DMS79 (cell line): ENCODE measurements at regions not wholly inside any gene's neighbourhood (a gene's known extent, or its start where the extent isn't known, plus 50 kb on each side); places are given as distances from the start of the nearest gene placed in this dataset.
A peak's percentile ranks its signal among the peaks of the same experiment; 100 is the strongest.
"Not testable (repeated sequence)": the region's sequence is repeated elsewhere in the genome, so short reads cannot be mapped to it uniquely, and the experiment has no call there.

ENCODE experiments used
- DNase-seq: peaks from one replicate; lab custom pipeline; 2025; lab: John Stamatoyannopoulos, UW

DNA sequence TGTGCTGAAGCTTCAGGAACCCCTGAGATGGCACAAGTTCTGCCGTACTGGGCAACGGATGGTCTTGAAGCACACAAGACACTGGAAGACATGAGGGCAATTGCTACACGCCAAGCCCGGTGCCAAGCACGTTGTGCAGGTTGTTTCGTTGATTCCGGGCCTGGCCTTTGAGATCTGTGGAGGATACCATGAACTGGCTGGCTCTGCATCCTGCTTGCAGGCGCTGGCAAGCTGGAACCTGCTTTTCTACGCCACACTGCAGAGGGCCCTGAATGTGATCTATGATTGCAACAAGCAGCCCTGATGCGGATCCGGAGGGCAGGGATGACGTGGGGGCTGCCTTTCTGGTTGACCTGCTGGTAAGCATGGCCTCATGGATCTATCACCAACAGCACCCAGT is 262.5 kb upstream of the ATP10A start:
- DNase-seq = no peak

DNA sequence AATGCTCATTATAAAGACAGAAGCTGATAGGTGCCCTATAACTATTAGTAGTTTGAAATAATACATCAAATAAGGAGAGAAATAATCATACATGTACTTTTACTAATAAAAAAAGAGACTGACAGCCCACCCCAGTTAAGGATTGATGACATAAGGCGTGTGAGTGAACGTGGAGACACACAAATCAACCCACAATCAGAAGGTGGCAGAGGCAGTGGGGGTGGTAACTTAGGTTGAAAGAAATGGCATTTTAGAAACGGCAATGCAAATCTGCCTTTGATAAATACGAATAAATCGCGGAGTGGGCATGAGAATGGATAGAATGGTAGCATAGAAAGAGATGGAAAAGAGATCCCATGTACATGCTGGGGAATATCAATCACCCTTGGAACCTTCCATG is 256.2 kb upstream of the ATP10A start:
- DNase-seq = no peak

GRCh38 chr15:26115229-26115943 is 252.3 kb upstream of the ATP10A start:
- DNase-seq = no peak

- DNase-seq = not testable (repeated sequence)
Measured at GRCh38 chr15:26114128-26114527, 251.0 kb upstream of the ATP10A start.

DNA sequence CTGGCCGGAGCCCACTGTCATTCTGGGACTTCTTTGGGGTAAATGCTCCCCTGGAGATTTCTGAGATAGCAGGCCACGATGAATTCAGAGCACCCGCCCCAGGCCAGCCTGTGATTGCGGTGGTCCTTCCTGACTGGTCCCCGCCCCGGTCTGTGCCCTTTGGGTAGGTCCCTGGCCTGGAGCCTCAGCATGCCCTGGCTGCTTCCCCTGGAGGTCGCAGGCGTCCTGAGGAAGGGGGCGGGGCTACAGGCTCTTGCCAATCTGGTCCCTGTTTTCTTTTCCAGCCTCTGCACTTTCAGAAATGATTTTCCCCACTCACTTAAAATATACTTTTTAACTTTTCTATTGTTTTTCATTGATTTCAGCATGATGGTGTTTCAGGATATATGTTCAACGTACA is 250.2 kb upstream of the ATP10A start:
- DNase-seq = no peak

DNA sequence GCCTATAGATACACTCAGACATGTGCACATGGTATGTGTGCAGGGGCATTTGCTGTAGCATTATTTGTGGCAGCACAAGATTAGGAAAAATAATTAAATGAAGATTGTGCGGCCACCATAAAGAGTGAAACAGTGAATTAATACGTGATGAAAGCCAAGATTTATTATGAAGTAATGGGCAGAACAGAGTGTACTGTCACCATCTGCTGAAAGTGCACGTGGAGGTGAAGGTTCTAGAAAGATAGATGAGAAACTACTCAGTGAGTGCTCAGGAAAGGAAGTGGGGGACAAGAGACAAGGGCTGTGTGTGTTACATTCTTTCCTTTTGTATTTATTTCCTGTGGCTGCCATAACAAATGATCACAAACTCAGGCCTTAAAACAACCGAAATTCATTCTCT is 246.1 kb upstream of the ATP10A start:
- no peak for DNase-seq

- DNase-seq = no peak
Measured at GRCh38 chr15:26106556-26106955, 243.4 kb upstream of the ATP10A start.

GRCh38 chr15:26103002-26103404 is 239.9 kb upstream of the ATP10A start:
- DNase-seq = no peak

- DNase-seq = no peak
Measured at GRCh38 chr15:26102365-26102764, 239.2 kb upstream of the ATP10A start.

DNA sequence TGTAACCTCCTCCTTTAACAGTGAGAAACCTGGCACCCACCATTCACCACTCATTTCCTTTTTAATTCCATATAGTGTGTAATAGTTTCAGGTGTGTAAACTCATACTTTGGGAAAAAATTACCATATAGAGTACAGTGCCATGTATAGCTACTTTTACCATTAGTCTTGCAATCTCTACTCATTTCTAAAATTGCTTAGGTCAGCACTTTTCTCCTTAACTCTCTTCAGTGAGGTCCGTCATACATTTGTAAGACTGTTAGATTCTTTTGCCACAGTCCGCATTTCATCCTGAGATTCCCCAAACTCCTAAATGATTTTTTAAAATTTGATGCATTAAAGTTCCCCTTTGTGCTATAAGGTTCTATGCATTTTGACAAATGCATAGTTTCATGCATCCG is 238.3 kb upstream of the ATP10A start:
- DNase-seq = no peak

DNA sequence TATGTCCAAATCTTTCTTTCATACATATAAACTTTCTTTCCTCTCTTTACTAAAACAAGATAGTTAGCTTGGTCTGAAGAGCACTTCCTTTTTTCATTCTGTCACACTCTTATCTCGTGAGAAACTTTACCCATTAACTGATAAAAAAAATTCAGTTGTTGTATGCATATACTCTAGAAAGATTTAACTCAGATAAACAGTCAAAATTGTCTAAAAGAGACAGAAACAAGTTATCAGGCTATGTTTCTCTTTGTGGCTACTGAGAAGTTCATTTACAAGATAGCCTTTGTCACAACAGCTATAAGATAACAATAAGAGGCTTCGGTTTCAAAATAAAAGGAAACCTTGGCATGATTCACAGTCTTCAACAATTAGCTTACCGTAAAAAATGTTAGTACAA is 235.7 kb upstream of the ATP10A start:
- no peak for DNase-seq

- DNase-seq = no peak
Measured at GRCh38 chr15:26097216-26097615, 234.1 kb upstream of the ATP10A start.

GRCh38 chr15:26096581-26096980 is 233.5 kb upstream of the ATP10A start:
- no peak for DNase-seq

GRCh38 chr15:26095710-26096330 is 232.7 kb upstream of the ATP10A start:
- DNase-seq = no peak

DNA sequence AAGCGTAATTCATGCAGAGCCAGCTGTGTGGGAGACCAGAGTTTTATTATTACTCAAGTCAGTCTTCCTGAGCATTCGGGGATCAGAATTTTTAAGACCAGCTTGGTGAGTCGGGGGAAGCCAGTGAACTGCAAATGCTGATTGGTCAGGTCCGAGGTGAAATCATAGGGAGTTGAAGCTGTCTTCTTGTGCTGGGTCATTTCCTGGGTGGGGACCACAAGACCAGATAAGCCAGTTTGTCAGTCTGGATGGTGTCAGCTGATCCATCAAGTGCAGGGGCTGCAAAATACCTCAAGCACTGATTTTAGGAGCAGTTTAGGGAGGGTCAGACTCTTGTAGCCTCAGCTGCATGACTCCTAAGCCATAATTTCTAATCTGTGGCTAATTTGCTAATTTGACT is 228.1 kb upstream of the ATP10A start:
- no peak for DNase-seq

DNA sequence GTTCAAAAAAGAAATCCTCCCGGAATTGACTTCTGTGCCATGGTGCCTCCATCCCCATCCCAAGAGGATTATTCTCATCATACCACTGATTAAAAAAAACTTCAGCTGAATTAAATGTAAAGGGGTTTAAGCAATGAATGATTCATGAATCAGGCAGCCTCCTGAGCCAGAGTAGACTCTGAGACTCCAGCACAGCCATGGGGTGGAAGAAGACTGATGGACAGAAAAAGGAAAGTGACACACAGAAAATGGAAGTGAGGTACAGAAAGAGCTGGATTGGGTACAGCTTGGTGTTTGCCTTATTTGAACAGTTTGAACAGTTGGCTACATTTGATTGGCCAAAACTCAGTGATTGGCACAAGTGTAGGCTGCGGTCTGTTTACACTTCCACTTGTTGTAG is 224.8 kb upstream of the ATP10A start:
- DNase-seq = no peak

GRCh38 chr15:26087395-26087794 is 224.3 kb upstream of the ATP10A start:
- DNase-seq = no peak

DNA sequence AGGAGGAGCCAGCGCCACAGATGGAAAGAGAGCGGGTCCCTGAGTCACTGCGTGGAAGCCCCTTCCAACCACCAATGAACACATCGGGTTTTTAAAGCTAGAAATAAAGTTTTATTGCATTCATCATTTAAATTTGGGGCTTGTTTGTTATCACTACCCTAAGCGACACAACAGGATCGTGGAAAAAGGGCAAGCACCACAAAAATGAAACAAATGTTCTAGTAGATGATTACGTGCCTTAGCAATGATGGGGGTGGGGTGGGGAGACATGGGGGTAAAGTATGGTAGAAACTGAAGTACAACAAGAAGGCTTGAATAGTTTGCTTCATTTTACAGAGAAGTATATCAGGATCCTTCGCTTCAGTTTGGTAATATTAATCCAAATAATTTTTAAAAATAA is 221.6 kb upstream of the ATP10A start:
- no peak for DNase-seq

DNA sequence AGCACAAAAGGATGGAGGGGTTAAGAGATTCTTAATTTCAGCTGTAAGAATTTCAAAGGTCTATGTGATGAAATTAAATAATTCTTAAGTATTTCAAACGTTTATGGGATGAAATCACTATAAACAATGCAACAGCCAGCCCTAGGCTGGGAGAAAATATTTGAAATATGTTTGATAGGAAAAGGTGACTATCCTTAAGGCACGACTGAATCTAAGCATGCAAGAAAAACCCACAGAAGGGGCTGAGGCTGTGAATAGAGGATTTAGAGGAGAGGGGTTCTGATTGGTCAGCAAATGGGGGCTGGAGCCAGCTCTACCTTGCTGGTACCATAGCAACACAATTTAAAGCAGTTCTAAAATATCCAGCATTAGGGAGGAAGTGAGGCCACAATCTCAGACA is 220.8 kb upstream of the ATP10A start:
- no peak for DNase-seq

- no peak for DNase-seq
Measured at GRCh38 chr15:26083457-26083856, 220.3 kb upstream of the ATP10A start.

GRCh38 chr15:26082221-26083109 is 219.3 kb upstream of the ATP10A start:
- peak; percentile 73 for DNase-seq

DNA sequence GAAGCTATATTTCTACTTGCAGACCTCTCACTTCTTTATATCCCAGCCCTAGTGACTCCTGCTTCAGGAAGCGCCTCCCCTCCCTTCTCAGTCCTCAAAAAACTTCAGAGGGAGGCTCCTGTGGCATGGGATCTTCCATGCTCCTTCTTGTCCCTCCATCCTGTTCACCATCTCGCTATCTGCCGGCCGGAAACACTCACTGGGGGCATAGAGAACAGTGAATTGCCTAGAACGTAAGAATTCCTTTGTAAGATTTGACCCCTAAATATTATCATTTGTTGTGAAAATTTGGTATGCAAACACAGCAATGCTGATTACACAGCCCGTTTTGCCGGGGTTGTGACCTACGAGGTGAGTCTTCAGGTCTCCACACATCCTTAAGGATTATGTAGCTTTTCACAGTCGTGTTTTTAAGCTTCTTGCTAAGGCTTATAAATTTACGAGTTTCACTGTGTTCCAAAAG is 218.7 kb upstream of the ATP10A start:
- no peak for DNase-seq

DNA sequence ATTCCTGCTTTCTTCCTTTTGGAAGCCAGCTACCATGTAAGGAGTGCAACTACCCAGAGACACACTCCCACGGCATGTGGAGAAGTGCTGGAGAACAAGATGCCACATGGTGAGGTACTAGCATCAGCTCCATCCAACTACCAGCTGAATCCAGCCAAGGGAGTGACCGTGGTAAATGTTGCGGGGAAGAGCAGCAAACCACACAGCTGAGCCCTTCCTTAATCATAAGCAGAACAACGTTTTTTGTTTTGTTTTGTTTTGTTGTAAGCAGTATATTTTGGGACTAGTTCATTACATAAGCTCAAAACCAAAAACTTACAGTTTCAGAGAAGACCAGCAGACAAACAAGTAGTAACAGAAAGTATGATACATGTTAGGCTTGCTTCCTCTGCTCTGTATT is 212.6 kb upstream of the ATP10A start:
- DNase-seq = no peak
